Esophagus mucosa (tissue), 1 donor: ENCODE measurements at regions not wholly inside any gene's neighbourhood (a gene's known extent, or its start where the extent isn't known, plus 50 kb on each side); places are given as distances from the start of the nearest gene placed in this dataset.
A peak's percentile ranks its signal among the peaks of the same experiment; 100 is the strongest.

Experiments
- ATAC-seq: fragments of 200-7000 bp; cut with Tn5 transposase; one replicate; pipeline ENCODE4 v1.9.1; 2020
- donor health status: DM: yes; HTN: yes; CAD: no.

DNA sequence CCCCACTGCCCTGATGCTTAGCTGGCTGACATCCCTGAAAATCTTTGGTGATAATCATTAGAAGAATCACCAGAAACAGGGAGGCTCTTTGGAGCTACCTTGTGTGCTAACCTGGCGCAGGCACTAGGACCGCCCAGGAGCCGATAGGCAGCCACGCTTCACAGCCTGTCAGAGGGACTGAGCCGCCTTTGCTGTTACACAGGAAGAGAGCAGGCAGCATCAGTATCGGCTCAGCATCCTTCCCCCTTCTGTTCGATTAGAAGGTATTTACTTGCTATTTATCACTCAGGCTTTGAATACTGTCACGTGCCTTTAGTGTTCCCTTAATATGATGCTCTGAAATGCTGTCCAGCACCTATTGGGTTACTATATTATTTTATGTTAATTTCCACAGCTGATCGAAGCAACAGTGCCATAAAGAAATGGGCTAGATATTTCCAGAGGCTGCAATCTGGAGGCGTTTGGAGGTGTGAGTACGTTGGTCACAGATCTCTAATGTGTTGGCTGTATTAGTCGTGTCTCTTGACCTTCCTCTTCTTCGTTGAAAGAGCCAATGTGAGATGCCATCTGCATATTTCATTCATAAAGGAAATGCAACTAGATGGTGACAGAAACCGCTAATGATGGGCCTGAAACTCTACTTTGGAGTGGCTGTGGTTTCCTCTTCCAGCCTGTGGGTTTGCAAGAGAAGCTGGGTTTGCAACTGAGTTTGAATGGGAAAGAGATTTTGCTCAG, 110.4 kb upstream of the RAB27B start:
- ATAC-seq = peak; percentile 42

- no peak for ATAC-seq
These were observed 109.9 kb upstream of the RAB27B start for GRCh38 chr18:54718408-54718773.

DNA sequence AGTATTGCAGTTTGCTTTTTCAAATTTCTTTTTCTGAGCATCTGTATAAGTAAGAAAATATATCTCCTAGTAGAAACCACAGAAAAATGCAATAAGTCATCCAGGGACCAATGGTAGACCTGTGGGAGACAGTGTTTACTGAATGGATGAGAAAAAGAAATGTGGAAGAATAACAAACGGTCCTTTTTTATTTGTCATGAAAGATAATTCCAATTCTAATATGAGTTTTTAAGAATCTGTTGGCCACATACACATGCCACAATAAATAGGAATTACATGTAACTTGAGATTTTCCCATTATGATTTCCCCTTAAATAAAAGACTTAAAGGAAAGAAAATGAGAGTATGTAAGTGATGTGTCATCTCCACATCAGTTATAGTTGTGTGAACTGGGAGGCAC, 107.7 kb upstream of the RAB27B start:
- no peak for ATAC-seq

- ATAC-seq = no peak
These were observed 102.1 kb upstream of the RAB27B start for GRCh38 chr18:54726143-54726542.

- peak; percentile 92 for ATAC-seq
These were observed 94.2 kb upstream of the RAB27B start for GRCh38 chr18:54734059-54734458.

DNA sequence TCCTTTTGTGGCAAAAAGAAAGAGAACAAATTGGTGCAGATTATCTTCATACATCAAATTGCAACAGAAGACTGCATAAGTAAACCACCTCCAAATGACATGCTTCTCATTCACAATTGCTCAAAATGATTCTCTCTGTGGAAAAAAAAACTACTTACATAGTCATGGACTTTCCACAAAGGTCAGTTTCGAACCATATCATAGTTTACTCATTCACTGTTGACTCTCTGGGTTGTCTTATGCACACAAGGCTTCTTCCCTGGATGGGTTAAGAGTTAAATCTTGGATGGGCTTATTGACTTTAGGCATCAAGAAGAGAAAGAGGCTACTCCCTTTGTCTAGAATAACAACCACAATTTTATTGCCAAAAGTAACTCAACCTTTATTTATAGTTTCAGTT, 91.3 kb upstream of the RAB27B start:
- ATAC-seq = no peak

GRCh38 chr18:54737986-54738385, 90.3 kb upstream of the RAB27B start:
- ATAC-seq = peak; percentile 90

DNA sequence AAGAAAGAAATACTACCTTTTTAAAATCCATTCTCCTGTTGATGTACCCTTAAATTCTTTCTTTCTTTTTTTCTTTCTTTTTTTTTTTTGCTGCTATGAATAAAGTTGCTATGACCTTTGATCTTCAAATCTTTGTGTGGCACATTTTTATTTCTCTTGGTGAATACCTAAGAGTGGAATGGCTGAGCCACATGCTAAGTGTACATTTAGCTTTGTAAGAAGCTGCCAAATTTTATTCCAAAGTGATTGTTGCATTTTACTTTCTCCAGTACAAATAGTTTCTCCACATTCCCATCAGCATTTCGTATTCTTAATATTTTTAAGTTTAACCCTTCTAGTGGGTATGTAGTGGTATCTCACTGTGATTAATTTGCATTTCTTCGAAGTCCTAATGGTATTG, 88.8 kb upstream of the RAB27B start:
- no peak for ATAC-seq

GRCh38 chr18:54740136-54740846, 88.0 kb upstream of the RAB27B start:
- ATAC-seq = no peak

- ATAC-seq = no peak
These were observed 86.2 kb upstream of the RAB27B start for GRCh38 chr18:54742120-54742519.

DNA sequence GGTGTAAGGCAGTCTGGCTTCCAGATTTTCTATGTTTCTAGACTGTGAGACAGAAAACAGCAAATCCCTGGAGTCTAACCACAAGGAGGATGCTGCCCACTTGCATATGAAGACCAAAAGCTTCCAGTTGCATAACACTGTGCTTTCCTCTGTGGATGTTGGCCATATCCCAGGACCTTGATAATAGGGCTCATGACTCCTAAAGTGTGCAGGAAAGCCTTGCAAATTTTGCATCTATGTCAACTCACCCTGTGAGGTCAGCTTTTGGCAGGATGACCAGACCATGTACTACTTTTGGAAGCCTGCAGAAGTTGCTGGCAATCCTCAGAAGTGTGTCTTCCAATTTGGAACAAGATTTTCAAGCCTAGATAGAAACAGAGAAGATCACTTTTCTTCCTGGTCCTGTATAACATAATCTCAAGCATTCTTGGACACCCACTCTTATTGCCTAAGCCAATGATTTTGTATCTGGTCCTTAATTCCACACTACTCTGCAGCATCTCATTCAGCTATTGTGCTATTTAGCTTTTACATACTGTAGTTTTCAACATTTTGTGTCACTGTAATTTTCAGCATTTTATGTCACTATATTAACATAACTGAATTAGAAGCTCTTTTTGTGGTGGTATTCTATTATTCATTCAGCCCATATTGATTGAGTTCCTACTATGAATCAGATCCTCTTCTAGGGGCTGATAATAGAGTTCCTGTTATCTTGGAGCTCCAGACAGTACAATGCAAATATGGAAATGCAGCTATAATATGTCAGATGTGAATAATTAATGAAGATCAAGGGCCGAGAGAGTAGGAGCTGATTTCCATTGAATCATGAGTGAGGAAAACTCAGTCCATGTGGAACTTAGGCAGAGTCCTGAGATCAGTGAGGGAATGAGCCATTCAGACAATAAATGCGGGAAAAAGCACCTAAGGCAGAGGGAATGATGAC, 85.3 kb upstream of the RAB27B start:
- peak; percentile 15 for ATAC-seq

DNA sequence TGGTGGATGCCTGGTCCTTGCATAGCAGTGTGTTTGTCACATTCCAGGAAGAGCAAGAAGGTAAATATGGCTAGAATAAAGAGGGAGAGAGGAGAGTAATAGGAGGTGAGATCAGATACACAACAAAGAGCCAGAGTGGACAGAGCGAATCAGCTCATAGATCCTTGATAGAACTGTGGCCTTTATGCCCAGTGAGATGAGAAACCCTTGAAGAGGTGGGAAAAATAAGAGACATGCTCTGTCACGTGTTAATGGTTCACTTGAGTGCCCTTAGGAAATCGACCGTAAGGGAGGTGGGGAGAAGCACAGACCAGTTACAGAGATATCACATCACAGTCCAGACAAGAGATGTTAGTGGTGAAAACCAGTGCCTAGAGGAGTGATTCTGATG, 84.7 kb upstream of the RAB27B start:
- no peak for ATAC-seq

DNA sequence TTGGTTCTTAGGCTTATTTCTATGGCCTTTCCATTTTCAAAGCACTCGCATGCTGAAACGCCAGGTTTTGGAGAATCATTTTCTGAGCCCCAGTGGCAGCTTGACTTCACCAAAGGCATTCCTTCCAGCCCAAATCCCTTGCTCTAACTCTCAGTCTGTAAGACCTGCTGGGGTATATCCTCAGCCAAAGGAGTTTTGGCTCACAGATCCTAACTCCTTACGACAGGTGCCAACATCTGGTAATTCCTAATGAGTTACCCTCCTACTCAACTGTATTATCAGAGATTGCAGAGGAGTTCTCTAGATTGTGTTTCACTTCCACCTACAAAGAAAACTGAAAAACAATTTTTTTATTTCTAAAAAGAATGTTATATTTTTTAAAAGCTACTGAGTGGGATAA, 79.0 kb upstream of the RAB27B start:
- ATAC-seq = no peak

- no peak for ATAC-seq
These were observed 77.9 kb upstream of the RAB27B start for GRCh38 chr18:54750350-54750749.

DNA sequence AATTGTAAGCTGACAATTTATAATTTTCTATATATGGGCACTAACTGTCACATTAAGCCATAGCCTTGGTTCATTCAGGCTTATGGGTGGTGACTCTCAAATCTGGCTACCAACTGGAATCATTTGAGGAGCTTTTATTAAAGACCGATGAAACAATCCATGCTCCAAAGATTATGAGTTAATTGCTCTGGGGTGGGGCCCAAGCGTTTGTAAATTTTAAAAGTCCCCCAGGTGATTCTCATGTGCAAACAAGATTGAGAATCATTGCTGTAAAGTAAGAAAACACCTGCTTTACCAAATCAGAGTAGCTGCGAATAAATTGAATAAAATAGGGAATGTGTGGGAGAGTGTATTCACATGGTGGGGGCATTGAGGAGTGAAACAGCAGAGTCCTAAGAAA, 76.1 kb upstream of the RAB27B start:
- no peak for ATAC-seq

DNA sequence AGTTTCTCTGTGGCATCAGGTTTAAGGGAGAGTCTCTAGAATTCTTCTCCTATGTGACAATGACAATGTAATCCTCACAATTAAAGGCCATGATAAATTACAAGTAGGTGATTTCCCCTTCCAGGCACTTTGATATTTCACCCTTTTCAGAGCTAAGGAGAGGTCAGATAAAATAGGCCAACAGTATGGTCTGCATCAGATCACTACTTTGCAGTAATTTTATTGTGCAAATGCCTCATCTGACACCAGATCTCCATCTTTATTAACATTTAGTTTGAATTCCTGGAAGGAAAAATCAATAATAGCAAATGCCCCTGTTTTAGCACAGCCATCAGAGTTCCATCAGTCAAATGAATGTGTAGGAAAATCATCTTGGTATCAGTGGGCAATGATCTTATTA, 72.8 kb upstream of the RAB27B start:
- ATAC-seq = no peak

DNA sequence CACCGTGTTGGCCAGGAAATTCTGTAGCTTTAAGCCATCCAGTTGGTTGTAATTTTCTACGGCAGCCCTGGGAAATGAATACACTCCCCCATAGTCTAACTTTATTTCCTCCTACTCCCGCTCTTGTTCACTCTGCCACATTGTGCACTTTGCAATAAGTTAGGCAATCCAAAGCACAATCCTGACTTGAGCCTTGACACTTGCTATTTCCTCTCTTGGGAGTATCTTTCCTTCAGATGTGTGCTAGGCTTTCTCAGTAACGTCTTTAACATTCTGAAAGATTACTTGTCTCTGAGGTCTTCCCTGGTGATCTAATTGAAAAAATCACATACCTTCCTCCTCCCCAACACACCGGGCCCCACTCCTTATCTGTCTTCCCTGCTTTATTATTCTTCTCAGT, 65.9 kb upstream of the RAB27B start:
- no peak for ATAC-seq

GRCh38 chr18:54764786-54765185, 63.5 kb upstream of the RAB27B start:
- no peak for ATAC-seq

DNA sequence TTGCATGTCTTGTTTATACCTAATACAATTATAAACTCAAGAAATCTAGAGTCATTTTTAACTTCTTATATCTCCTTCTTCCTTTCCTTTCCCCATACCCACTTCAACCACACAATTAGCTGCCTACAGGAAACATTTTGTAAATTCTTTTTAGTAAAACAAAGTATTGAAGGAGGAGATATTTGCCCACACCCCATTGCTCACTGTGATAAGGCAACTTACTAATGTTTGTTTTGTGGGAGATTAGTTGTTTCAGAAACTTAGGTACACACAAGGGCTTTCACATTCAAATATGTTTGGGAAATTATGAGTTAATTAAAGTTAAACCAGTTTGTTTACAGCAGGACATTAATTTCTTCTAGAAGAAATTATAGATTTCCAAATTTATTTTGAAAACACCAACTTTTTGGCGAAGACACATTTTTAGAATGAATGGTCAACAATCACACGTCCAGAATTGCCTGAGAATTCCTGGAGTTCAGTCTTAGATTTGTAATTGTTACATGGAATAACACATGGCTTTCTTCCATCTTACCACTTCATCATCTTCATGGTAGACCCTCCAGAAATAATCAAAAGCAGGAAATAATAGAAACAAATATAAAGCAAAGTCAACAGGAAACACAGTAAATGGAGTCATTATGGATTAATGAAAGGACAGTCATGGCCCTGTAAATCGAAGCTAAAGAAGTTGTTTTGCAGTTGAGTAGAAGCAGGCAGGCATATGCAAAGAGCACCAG, 62.5 kb upstream of the RAB27B start:
- ATAC-seq = no peak

- ATAC-seq = no peak
These were observed 61.6 kb upstream of the RAB27B start for GRCh38 chr18:54766634-54767033.

DNA sequence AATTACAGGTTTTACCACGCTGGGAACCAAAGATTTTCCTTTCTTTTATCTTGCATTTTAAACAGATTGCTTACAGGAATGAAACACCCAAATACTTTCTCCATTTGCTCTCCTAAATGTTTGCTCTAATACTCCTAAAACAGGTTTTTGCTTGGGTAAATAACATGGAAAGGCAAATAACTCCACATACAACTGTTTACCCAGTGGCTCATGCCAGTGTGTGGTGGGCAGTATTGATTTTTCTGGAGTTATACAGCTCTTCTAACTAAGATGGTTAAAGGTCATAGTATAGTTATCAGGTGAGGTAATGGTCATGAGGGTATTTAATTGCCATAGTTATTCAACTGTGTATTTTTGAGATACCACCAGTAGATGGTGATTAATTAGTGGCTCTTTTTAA, 61.2 kb upstream of the RAB27B start:
- ATAC-seq = no peak
